GM12872 (cell line): ENCODE measurements at regions not wholly inside any gene's neighbourhood (a gene's known extent, or its start where the extent isn't known, plus 50 kb on each side); places are given as distances from the start of the nearest gene placed in this dataset.

Source experiments
- CTCF ChIP-seq: IDR thresholded peaks from 3 replicates; pipeline ENCODE4 v1.5.1; 2011; ENCODE audit warnings: low read depth, mild to moderate bottlenecking, low read length, moderate library complexity; ENCODE audit not compliant: insufficient read depth

- no peak for TF ChIP-seq CTCF
Measured at GRCh38 chr15:69668039-69668705, 215.6 kb downstream of the RPLP1 start.

- TF ChIP-seq CTCF, result no peak
Measured at GRCh38 chr15:69668963-69669362, 216.3 kb downstream of the RPLP1 start.

GRCh38 chr15:69669446-69669845 is 216.8 kb downstream of the RPLP1 start:
- TF ChIP-seq CTCF, result no peak

- TF ChIP-seq CTCF, result no peak
Measured at GRCh38 chr15:69673291-69673881, 220.8 kb downstream of the RPLP1 start.

GRCh38 chr15:69675731-69676130 is 223.1 kb downstream of the RPLP1 start:
- no peak for TF ChIP-seq CTCF

- TF ChIP-seq CTCF, result no peak
Measured at GRCh38 chr15:69677403-69677802, 224.8 kb downstream of the RPLP1 start.

- TF ChIP-seq CTCF, result no peak
Measured at GRCh38 chr15:69679623-69680228, 227.1 kb downstream of the RPLP1 start.
